ENCODE measurements at regions not wholly inside any gene's neighbourhood (a gene's known extent, or its start where the extent isn't known, plus 50 kb on each side); places are given as distances from the start of the nearest gene placed in this dataset.
"Not testable (repeated sequence)": the region's sequence is repeated elsewhere in the genome, so short reads cannot be mapped to it uniquely, and the experiment has no call there.

- no peak for DNase-seq (ENCODE audit: low read depth)
- in situ Hi-C loops (cut with HindIII; ENCODE audit: low pct_unique_long_range_greater_than_20kb, low sequenced_read_pairs), result no loop called here
These were observed 114.1 kb downstream of the GXYLT1 start for GRCh38 chr12:42030588-42030987.

GRCh38 chr12:42027546-42027945 is 117.1 kb downstream of the GXYLT1 start:
- no peak for DNase-seq (ENCODE audit: low read depth)
- in situ Hi-C loops (cut with HindIII; ENCODE audit: low pct_unique_long_range_greater_than_20kb, low sequenced_read_pairs), result no loop called here

- in situ Hi-C loops (cut with HindIII; ENCODE audit: low pct_unique_long_range_greater_than_20kb, low sequenced_read_pairs), result no loop called here
- DNase-seq (ENCODE audit: low read depth), result no peak
These were observed 120.2 kb downstream of the GXYLT1 start for GRCh38 chr12:42024495-42024830.

- in situ Hi-C loops (cut with HindIII; ENCODE audit: low pct_unique_long_range_greater_than_20kb, low sequenced_read_pairs), result no loop called here
- DNase-seq (ENCODE audit: low read depth), result peak; percentile 74
These were observed 120.8 kb downstream of the GXYLT1 start for GRCh38 chr12:42023733-42024494.

- in situ Hi-C loops (cut with HindIII; ENCODE audit: low pct_unique_long_range_greater_than_20kb, low sequenced_read_pairs); DNase-seq (ENCODE audit: low read depth): not testable (repeated sequence)
These were observed 122.7 kb downstream of the GXYLT1 start for GRCh38 chr12:42021937-42022336.

- in situ Hi-C loops (cut with HindIII; ENCODE audit: low pct_unique_long_range_greater_than_20kb, low sequenced_read_pairs), result no loop called here
- peak; percentile 13 for DNase-seq (ENCODE audit: low read depth)
These were observed 123.2 kb downstream of the GXYLT1 start for GRCh38 chr12:42021469-42021868.

- in situ Hi-C loops (cut with HindIII; ENCODE audit: low pct_unique_long_range_greater_than_20kb, low sequenced_read_pairs), result no loop called here
- DNase-seq (ENCODE audit: low read depth), result no peak
These were observed 124.4 kb downstream of the GXYLT1 start for GRCh38 chr12:42020226-42020625.

- DNase-seq (ENCODE audit: low read depth), result no peak
- in situ Hi-C loops (cut with HindIII; ENCODE audit: low pct_unique_long_range_greater_than_20kb, low sequenced_read_pairs), result no loop called here
These were observed 124.9 kb downstream of the GXYLT1 start for GRCh38 chr12:42019746-42020145.

- in situ Hi-C loops (cut with HindIII; ENCODE audit: low pct_unique_long_range_greater_than_20kb, low sequenced_read_pairs), result no loop called here
- no peak for DNase-seq (ENCODE audit: low read depth)
These were observed 127.6 kb downstream of the GXYLT1 start for GRCh38 chr12:42017051-42017450.

GRCh38 chr12:42015051-42015461 is 129.6 kb downstream of the GXYLT1 start:
- in situ Hi-C loops (cut with HindIII; ENCODE audit: low pct_unique_long_range_greater_than_20kb, low sequenced_read_pairs), result no loop called here
- DNase-seq (ENCODE audit: low read depth), result no peak

- DNase-seq (ENCODE audit: low read depth), result peak; percentile 68
- in situ Hi-C loops (cut with HindIII; ENCODE audit: low pct_unique_long_range_greater_than_20kb, low sequenced_read_pairs), result not testable (repeated sequence)
These were observed 132.2 kb downstream of the GXYLT1 start for GRCh38 chr12:42012501-42012900.

GRCh38 chr12:42010715-42011114 is 134.0 kb downstream of the GXYLT1 start:
- in situ Hi-C loops (cut with HindIII; ENCODE audit: low pct_unique_long_range_greater_than_20kb, low sequenced_read_pairs), result no loop called here
- no peak for DNase-seq (ENCODE audit: low read depth)

GRCh38 chr12:42010257-42010656 is 134.4 kb downstream of the GXYLT1 start:
- in situ Hi-C loops (cut with HindIII; ENCODE audit: low pct_unique_long_range_greater_than_20kb, low sequenced_read_pairs), result no loop called here
- DNase-seq (ENCODE audit: low read depth), result no peak

GRCh38 chr12:42008996-42009395 is 135.7 kb downstream of the GXYLT1 start:
- in situ Hi-C loops (cut with HindIII; ENCODE audit: low pct_unique_long_range_greater_than_20kb, low sequenced_read_pairs), result no loop called here
- no peak for DNase-seq (ENCODE audit: low read depth)

- in situ Hi-C loops (cut with HindIII; ENCODE audit: low pct_unique_long_range_greater_than_20kb, low sequenced_read_pairs), result no loop called here
- no peak for DNase-seq (ENCODE audit: low read depth)
These were observed 141.6 kb downstream of the GXYLT1 start for GRCh38 chr12:42003031-42003430.

- in situ Hi-C loops (cut with HindIII; ENCODE audit: low pct_unique_long_range_greater_than_20kb, low sequenced_read_pairs), result no loop called here
- no peak for DNase-seq (ENCODE audit: low read depth)
These were observed 142.1 kb downstream of the GXYLT1 start for GRCh38 chr12:42002563-42002962.

GRCh38 chr12:41998436-41998835 is 146.2 kb downstream of the GXYLT1 start:
- in situ Hi-C loops (cut with HindIII; ENCODE audit: low pct_unique_long_range_greater_than_20kb, low sequenced_read_pairs), result no loop called here
- no peak for DNase-seq (ENCODE audit: low read depth)

GRCh38 chr12:41993283-41993682 is 151.4 kb downstream of the GXYLT1 start:
- no peak for DNase-seq (ENCODE audit: low read depth)
- in situ Hi-C loops (cut with HindIII; ENCODE audit: low pct_unique_long_range_greater_than_20kb, low sequenced_read_pairs), result no loop called here

GRCh38 chr12:41992692-41993215 is 151.9 kb downstream of the GXYLT1 start:
- in situ Hi-C loops (cut with HindIII; ENCODE audit: low pct_unique_long_range_greater_than_20kb, low sequenced_read_pairs), result no loop called here

GRCh38 chr12:41992022-41992421 is 152.7 kb downstream of the GXYLT1 start:
- peak; percentile 91 for DNase-seq (ENCODE audit: low read depth)

More at GRCh38 chr12:41992692-41993215, 151.9 kb downstream of the GXYLT1 start:
- DNase-seq (ENCODE audit: low read depth), result no peak

More at GRCh38 chr12:41992022-41992421, 152.7 kb downstream of the GXYLT1 start:
- in situ Hi-C loops (cut with HindIII; ENCODE audit: low pct_unique_long_range_greater_than_20kb, low sequenced_read_pairs), result no loop called here
